ENCODE measurements at regions not wholly inside any gene's neighbourhood (a gene's known extent, or its start where the extent isn't known, plus 50 kb on each side); places are given as distances from the start of the nearest gene placed in this dataset.
A peak's percentile ranks its signal among the peaks of the same experiment; 100 is the strongest.

DNA sequence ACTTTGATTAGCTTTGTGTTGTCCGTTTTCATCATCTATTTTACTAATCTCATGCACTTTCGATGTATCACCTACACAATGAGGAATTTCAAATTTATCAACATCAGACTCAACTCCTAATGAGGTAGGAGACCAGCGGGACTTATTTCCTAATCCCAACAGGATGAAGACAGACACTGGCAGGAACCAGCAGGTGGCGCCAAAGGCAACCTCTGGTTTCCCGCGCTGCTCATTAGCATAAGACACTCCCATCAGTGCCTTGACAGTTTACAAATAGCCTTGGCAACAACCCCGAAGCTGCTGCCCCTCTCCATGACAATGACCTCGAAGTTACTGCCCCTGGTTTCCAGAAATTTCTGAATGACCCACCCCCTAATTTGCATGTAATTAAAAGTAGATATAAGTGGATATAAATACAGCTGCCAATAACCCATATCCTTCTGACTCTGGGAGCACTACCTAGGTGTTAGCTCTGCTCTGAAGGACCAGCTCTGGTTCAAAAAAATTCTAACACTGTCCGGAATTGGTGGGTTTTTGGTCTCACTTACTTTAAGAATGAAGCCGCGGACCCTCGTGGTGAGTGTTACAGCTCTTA, 974.8 kb downstream of the ADGRL2 start:
- H3K27ac ChIP-seq, result no peak overlapping the region
- TF ChIP-seq ZFX (IDR thresholded peaks at IDR 0.05), result no peak
- TF ChIP-seq, protein P1, sequence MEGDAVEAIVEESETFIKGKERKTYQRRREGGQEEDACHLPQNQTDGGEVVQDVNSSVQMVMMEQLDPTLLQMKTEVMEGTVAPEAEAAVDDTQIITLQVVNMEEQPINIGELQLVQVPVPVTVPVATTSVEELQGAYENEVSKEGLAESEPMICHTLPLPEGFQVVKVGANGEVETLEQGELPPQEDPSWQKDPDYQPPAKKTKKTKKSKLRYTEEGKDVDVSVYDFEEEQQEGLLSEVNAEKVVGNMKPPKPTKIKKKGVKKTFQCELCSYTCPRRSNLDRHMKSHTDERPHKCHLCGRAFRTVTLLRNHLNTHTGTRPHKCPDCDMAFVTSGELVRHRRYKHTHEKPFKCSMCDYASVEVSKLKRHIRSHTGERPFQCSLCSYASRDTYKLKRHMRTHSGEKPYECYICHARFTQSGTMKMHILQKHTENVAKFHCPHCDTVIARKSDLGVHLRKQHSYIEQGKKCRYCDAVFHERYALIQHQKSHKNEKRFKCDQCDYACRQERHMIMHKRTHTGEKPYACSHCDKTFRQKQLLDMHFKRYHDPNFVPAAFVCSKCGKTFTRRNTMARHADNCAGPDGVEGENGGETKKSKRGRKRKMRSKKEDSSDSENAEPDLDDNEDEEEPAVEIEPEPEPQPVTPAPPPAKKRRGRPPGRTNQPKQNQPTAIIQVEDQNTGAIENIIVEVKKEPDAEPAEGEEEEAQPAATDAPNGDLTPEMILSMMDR (conservative IDR thresholded peaks at IDR 0.05), result peak; percentile 91

DNA sequence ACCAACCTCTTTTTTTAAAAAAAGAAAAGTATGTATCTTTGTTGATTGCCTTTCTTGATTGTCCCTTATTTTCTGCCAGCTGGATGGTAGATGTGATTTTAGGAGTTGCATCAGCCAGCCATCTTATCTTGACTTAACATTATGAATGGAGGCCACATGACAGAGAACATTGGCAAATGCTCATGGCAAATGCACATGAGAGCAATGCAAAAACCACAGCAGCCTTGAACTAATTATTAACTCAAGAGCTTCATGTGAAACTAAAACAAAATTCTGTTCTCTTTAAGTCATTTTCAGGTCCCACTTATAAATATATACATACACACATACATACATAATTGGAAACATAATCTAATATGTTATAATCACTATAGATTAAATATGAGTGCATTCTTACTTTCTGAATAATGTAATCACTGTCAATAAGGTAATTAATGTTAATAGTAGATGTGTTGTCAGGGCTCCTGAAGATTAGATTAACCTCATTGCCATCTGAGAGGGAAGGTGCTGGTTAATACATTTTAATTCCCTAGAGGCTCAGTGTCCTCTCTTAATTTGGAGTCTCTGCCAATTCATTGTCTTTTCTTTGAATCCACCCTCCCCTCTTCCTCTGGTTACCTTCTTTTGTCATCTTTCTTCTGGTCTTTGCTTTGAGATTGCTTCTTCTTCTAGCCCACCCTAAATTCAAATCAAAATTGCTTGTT, 962.2 kb downstream of the ADGRL2 start:
- TF ChIP-seq ZFX (IDR thresholded peaks at IDR 0.05), result no peak
- TF ChIP-seq, protein P1 (conservative IDR thresholded peaks at IDR 0.05), result no peak
- H3K27ac ChIP-seq, result no peak overlapping the region

DNA sequence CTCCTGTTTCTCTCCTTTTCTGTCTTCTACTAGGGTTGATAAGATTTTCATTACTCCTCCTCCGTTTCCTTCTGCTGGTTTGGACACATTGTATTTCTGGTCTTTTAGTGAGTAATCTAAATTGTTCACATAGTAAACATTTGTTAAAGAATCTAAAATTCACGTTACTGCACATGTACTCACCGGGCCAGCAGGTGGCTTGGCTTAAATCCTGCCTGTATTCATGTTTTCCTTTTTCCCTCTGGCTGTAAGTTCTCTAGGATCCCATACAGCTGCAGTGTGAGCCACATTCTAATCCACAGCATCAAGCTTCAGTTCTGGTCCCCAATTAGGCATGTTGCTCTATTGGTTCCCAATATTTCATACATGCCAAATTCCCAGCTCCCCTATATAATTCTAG, 958.3 kb downstream of the ADGRL2 start:
- H3K27ac ChIP-seq, result no peak overlapping the region
- TF ChIP-seq, protein P1 (conservative IDR thresholded peaks at IDR 0.05), result peak; percentile 46
- no peak for TF ChIP-seq ZFX (IDR thresholded peaks at IDR 0.05)

DNA sequence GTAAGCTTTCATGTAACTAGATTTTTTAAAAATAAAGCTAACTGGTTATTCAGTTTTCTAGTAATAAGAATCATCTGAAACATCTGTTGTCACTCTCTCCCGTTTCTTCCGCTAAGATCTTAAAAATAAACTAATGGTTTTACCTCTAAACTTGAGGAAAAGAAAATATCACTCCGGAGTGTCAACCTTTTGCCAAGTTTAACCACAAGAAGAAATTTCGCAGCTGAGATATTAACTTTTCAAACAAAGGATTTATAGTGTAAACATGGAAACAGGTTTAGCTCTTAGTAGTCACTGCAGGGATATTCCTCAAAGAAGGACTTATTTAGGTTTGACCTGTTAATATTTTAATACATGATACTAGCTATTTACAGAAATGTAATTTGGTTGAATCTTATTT, 954.9 kb downstream of the ADGRL2 start:
- TF ChIP-seq, protein P1 (conservative IDR thresholded peaks at IDR 0.05), result no peak
- no peak for TF ChIP-seq ZFX (IDR thresholded peaks at IDR 0.05)
- no peak overlapping the region for H3K27ac ChIP-seq

DNA sequence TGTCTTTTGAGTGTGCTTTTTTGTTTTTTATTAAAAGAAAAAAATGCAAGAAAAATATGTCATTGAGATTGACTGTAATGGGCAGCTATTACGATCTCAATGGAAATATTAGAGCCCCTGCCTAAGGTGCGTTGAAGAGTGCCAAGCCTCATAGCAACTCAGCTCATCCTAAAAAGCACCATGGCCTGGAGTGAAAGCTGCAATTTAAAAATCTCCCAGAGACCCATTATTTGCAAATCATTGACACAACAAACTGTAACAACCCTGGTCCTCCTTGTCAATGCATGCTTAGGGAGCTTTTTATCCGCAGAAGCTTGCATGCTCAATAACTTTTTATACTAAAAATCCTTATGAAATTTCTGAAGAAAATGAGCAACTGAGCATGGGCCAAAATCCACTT, 954.5 kb downstream of the ADGRL2 start:
- H3K27ac ChIP-seq, result no peak overlapping the region
- no peak for TF ChIP-seq ZFX (IDR thresholded peaks at IDR 0.05)
- TF ChIP-seq, protein P1 (conservative IDR thresholded peaks at IDR 0.05), result no peak

DNA sequence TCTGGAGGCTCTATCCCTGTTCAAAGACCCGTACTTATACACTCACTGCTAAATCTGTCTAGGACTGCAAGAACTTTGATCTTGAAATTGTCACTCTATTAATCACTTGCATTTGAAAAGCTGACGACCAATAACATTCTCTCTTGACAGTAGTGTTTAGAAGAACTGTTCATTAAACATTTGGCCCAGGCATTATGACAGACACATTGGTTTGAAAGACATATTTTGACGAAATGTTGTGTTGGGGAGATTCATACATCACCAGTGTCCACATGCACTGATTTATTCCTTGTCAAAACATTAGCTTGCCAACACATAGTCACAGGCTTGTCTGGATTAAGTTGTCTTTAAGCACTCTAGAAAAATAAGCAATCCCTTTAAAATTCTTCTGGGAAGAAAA, 951.3 kb downstream of the ADGRL2 start:
- no peak overlapping the region for H3K27ac ChIP-seq
- TF ChIP-seq, protein P1 (conservative IDR thresholded peaks at IDR 0.05), result no peak
- no peak for TF ChIP-seq ZFX (IDR thresholded peaks at IDR 0.05)

DNA sequence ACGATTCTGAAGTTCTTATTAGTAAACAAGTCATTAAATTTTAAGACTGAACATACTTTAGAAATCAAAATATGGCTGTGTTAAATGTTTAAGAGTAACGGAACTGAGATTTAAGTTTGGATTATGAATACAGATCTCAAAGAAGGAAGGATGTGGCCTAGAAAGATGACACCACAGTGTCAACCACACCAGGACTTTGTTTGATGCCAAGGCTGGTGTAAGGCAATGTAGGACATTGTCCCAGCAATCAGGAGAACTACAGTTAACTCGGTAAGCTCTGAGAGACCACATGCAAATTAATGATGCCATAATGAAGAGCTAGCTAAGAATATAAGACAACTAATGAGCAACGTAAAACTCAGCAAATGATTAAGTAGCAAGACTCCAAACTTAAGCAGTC, 932.9 kb downstream of the ADGRL2 start:
- H3K27ac ChIP-seq, result no peak overlapping the region
- TF ChIP-seq ZFX (IDR thresholded peaks at IDR 0.05), result no peak
- TF ChIP-seq, protein P1 (conservative IDR thresholded peaks at IDR 0.05), result no peak

Measured in C4-2B (cell line).